VCaP (cell line): ENCODE measurements at regions not wholly inside any gene's neighbourhood (a gene's known extent, or its start where the extent isn't known, plus 50 kb on each side); places are given as distances from the start of the nearest gene placed in this dataset.
"Not testable (repeated sequence)": the region's sequence is repeated elsewhere in the genome, so short reads cannot be mapped to it uniquely, and the experiment has no call there.

Source experiments
- H3K27ac ChIP-seq: fragments of 450-650 bp; 2 replicates; pipeline ENCODE4 v1.5.1; 2017
- CTCF ChIP-seq: fragments of 450-650 bp; conservative IDR thresholded peaks from 2 replicates; pipeline ENCODE4 v1.5.1; 2017; ENCODE audit warnings: mild to moderate bottlenecking, moderate library complexity

DNA sequence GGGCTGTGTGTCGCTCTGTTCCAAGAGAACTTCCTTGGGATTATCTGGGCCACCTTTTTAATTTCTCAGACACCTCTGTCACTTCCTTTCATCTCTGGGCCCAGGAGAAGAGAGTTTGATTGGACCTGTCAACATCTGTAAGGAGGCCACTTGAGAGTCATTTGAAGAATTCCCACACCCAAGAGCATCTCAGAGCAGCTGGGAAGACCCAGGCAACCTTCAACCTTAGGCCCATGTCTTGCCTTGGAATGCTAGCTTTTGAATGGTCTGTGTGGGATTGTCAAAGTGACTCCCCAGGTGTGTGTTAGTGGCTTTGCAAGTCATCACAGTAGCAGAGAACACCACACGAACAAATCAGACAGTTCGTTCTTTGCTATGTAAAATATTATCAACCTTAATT, 280.3 kb downstream of the CYRIA start:
- TF ChIP-seq CTCF, result no peak
- no peak overlapping the region for H3K27ac ChIP-seq

DNA sequence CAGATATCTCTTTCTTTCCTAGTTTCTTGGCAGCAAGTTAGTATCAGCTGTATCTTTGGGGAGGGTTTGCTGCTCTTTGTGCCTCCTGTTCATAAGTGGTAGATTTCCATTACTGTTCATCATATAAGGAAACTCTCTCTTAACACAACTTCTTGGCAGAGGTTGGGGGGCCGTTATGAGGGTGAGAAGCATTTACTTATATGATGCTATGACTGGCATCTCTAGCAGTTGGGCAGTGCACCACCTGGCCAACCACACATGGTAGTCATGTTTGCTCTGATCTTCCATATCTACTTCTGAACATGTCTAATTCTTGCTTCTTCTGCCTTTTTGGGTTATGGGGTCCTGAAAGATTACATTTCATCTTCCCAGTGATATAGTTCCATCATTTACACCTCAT, 282.2 kb downstream of the CYRIA start:
- TF ChIP-seq CTCF, result no peak
- no peak overlapping the region for H3K27ac ChIP-seq

DNA sequence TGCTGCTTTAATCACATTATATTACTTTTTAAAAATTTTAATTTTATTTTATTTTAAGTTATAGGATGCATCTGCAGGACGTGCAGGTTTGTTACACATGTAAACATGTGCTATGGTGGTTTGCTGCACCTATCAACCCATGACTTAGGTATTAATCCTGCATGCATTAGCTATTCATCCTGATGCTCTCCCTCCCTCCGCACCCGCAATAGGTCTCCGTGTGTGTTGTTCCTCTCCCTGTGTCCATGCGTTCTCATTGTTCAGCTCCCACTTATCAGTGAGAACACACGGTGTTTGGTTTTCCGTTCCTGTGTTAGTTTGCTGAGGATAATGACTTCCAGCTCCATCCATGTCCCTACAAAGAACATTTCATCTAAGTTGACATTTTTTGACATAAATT, 283.2 kb downstream of the CYRIA start:
- no peak for TF ChIP-seq CTCF
- no peak overlapping the region for H3K27ac ChIP-seq

- H3K27ac ChIP-seq, result no peak overlapping the region
- no peak for TF ChIP-seq CTCF
Measured at GRCh38 chr2:16381511-16381910, 284.1 kb downstream of the CYRIA start.

- H3K27ac ChIP-seq, result not testable (repeated sequence)
Measured at GRCh38 chr2:16379901-16380300, 285.7 kb downstream of the CYRIA start.

- H3K27ac ChIP-seq, result not testable (repeated sequence)
Measured at GRCh38 chr2:16379061-16379460, 286.6 kb downstream of the CYRIA start.

DNA sequence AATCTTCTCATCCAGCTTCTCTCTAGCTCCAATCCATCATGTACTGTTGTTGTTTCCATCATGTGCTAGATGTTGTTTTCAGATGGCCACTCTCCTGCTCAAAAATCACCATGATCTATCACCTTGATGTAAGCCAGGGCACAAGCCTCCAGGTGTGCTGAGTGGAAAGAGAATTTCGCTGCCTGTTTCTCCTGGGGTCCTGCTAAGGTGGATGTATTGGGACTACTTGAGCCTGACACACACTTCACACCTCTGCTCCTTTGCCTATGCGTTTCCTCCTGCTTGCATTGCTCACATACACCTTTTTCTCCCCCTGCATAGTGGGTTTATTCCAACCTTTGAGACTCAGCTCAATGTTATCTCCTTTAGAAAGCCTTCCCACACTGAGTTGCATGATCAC, 287.6 kb downstream of the CYRIA start:
- no peak for TF ChIP-seq CTCF

GRCh38 chr2:16375981-16376380, 289.7 kb downstream of the CYRIA start:
- no peak for TF ChIP-seq CTCF
- H3K27ac ChIP-seq, result no peak overlapping the region

More for the DNA sequence above, 287.6 kb downstream of the CYRIA start:
- no peak overlapping the region for H3K27ac ChIP-seq

GRCh38 chr2:16375351-16375750, 290.3 kb downstream of the CYRIA start:
- H3K27ac ChIP-seq, result no peak overlapping the region
- TF ChIP-seq CTCF, result no peak
